WTC11 (cell line): ENCODE measurements at regions not wholly inside any gene's neighbourhood (a gene's known extent, or its start where the extent isn't known, plus 50 kb on each side); places are given as distances from the start of the nearest gene placed in this dataset.

Experiments
- ATAC-seq: fragments of 200-7000 bp; cut with Tn5 transposase; 2 replicates; pipeline ENCODE4 v1.10.0; 2021; ENCODE audit warnings: mild to moderate bottlenecking, moderate library complexity
- CTCF ChIA-PET: fragments of 300-600 bp; sonication (Branson Sonifier 250); formaldehyde crosslinking; loops from one replicate; lab custom pipeline; 2021; ENCODE audit warnings: antibody characterized with exemption; lab: Charles Lee
- POLR2A ChIA-PET: fragments of 350-600 bp; sonication (Branson Sonifier 250); formaldehyde crosslinking; loops from one replicate; lab custom pipeline; 2021; ENCODE audit warnings: antibody characterized with exemption; lab: Charles Lee
- DNase-seq: peaks from one replicate; pipeline ENCODE4 v3.0.0; 2021; ENCODE audit warnings: low spot score
- H3K27ac Mint-ChIP-seq: 2 replicates; pipeline ENCODE4 v1.8.0; 2021; ENCODE audit warnings: mixed read lengths
- H3K27me3 Mint-ChIP-seq: 2 replicates; pipeline ENCODE4 v1.8.0; 2021; ENCODE audit warnings: low read depth, mild to moderate bottlenecking, moderate library complexity, mixed read lengths
- H3K36me3 Mint-ChIP-seq: 2 replicates; pipeline ENCODE4 v1.8.0; 2021; ENCODE audit warnings: mixed read lengths
- H3K4me1 Mint-ChIP-seq: 2 replicates; pipeline ENCODE4 v1.8.0; 2022; ENCODE audit warnings: mixed read lengths
- H3K4me3 Mint-ChIP-seq: 2 replicates; pipeline ENCODE4 v1.8.0; 2021; ENCODE audit warnings: mild to moderate bottlenecking, moderate library complexity, mixed read lengths
- H3K9me3 Mint-ChIP-seq: 2 replicates; pipeline ENCODE4 v1.8.0; 2021; ENCODE audit warnings: mixed read lengths
- ARID4B ChIP-seq: sonication (generic); formaldehyde crosslinking; IDR thresholded peaks from 2 replicates; pipeline ENCODE4 v1.8.0; 2023; ENCODE audit warnings: missing genetic modification reagents, mild to moderate bottlenecking, borderline replicate concordance
- CREM ChIP-seq: sonication (generic); formaldehyde crosslinking; IDR thresholded peaks from 2 replicates; pipeline ENCODE4 v1.8.1; 2022; ENCODE audit warnings: mild to moderate bottlenecking, missing genetic modification reagents, moderate library complexity
- ESRRA ChIP-seq: sonication (generic); formaldehyde crosslinking; IDR thresholded peaks from 2 replicates; pipeline ENCODE4 v1.8.1; 2022; ENCODE audit warnings: mild to moderate bottlenecking, missing genetic modification reagents, borderline replicate concordance
- FOXJ3 ChIP-seq: sonication (generic); formaldehyde crosslinking; IDR thresholded peaks from 2 replicates; pipeline ENCODE4 v1.9.0; 2021; ENCODE audit warnings: missing genetic modification reagents, mild to moderate bottlenecking, borderline replicate concordance
- FOXK1 ChIP-seq: sonication (generic); formaldehyde crosslinking; IDR thresholded peaks from 2 replicates; pipeline ENCODE4 v1.8.0; 2022; ENCODE audit warnings: mild to moderate bottlenecking, moderate library complexity, missing genetic modification reagents
- JAZF1 ChIP-seq: fragments of 250-450 bp; sonication (Bioruptor Pico); IDR thresholded peaks from 2 replicates; pipeline ENCODE4 v1.9.0; 2021; ENCODE audit warnings: moderate library complexity, mild to moderate bottlenecking, inconsistent platforms
- NFYB ChIP-seq: sonication (generic); formaldehyde crosslinking; conservative IDR thresholded peaks from 2 replicates; pipeline ENCODE4 v1.8.0; 2022; ENCODE audit warnings: low read depth, missing genetic modification reagents
- RELA ChIP-seq: sonication (generic); formaldehyde crosslinking; IDR thresholded peaks from 2 replicates; pipeline ENCODE4 v1.8.1; 2022; ENCODE audit warnings: missing genetic modification reagents, mild to moderate bottlenecking, borderline replicate concordance
- SMAD4 ChIP-seq: sonication (generic); formaldehyde crosslinking; IDR thresholded peaks from 2 replicates; pipeline ENCODE4 v1.8.0; 2022; ENCODE audit warnings: mild to moderate bottlenecking, missing genetic modification reagents
- TEAD1 ChIP-seq: sonication (generic); formaldehyde crosslinking; IDR thresholded peaks from 2 replicates; pipeline ENCODE4 v1.8.0; 2022; ENCODE audit warnings: mild to moderate bottlenecking, missing genetic modification reagents
- USF2 ChIP-seq: sonication (generic); formaldehyde crosslinking; IDR thresholded peaks from 2 replicates; pipeline ENCODE4 v1.8.1; 2023; ENCODE audit warnings: mild to moderate bottlenecking, missing genetic modification reagents, moderate library complexity
- ZNF121 ChIP-seq: sonication (generic); formaldehyde crosslinking; IDR thresholded peaks from 2 replicates; pipeline ENCODE4 v1.8.0; 2023; ENCODE audit warnings: missing genetic modification reagents
- ZNF671 ChIP-seq: fragments of 250-450 bp; sonication (Bioruptor Pico); IDR thresholded peaks from 2 replicates; pipeline ENCODE4 v1.8.0; 2021; ENCODE audit warnings: mild to moderate bottlenecking
- ZSCAN18 ChIP-seq: fragments of 250-450 bp; sonication (Bioruptor Pico); IDR thresholded peaks from 2 replicates; pipeline ENCODE4 v2.1.2; 2022; ENCODE audit warnings: mild to moderate bottlenecking, moderate library complexity
- TF ChIP-seq, protein P1 (sequence below): sonication (generic); formaldehyde crosslinking; IDR thresholded peaks from 2 replicates; pipeline ENCODE4 v1.8.1; 2022; ENCODE audit warnings: low read depth, missing genetic modification reagents, borderline replicate concordance
- TF ChIP-seq, protein P2 (sequence below): sonication (generic); formaldehyde crosslinking; IDR thresholded peaks from 2 replicates; pipeline ENCODE4 v1.8.0; 2022; ENCODE audit warnings: mild to moderate bottlenecking, missing genetic modification reagents
- TF ChIP-seq, protein P3 (sequence below): sonication (generic); formaldehyde crosslinking; IDR thresholded peaks from 2 replicates; pipeline ENCODE4 v1.8.1; 2023; ENCODE audit warnings: mild to moderate bottlenecking, missing genetic modification reagents, moderate library complexity
- TF ChIP-seq, protein P4 (sequence below): sonication (generic); formaldehyde crosslinking; IDR thresholded peaks from 2 replicates; pipeline ENCODE4 v1.8.1; 2022; ENCODE audit warnings: missing genetic modification reagents, borderline replicate concordance
- TF ChIP-seq, protein P5 (sequence below): sonication (generic); formaldehyde crosslinking; IDR thresholded peaks from 2 replicates; pipeline ENCODE4 v1.8.0; 2022; ENCODE audit warnings: mild to moderate bottlenecking, missing genetic modification reagents
- TF ChIP-seq, protein P6 (sequence below): sonication (generic); formaldehyde crosslinking; IDR thresholded peaks from 2 replicates; pipeline ENCODE4 v1.8.1; 2023; ENCODE audit warnings: mild to moderate bottlenecking, missing genetic modification reagents

DNA sequence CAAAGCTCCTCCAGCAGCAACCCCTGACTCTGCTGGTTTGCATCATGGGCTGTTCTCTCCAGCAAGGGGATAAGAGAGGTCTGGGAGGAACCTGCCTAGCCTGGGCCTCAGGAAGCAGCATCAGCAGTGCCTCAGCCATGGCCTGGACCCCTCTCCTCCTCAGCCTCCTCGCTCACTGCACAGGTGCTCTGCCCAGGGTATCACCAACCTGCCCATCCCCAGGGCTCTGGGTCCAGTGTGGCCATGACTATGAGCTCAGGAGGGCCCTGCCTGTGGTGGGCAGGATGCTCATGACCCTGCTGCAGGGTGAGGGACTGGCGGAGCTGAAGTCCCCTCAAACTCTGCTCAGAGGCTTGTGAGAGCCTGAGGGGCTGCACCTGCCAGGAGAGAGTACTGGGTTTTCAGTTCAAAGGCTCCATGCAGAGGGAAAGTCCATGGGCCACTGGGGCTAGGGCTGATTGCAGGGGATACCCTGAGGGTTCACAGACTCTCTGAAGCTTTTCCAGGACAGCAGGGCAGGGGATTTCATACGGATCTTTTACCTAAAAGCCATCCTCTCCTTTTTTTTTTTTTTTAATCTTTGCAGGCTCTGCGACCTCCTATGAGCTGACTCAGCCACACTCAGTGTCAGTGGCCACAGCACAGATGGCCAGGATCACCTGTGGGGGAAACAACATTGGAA lies 115.8 kb upstream of the IGLL5 start:
- Mint-ChIP-seq H3K9me3 (no peaks in the 10 kb centered on the region), H3K36me3 (no peaks in the 10 kb centered on the region), H3K4me3 (no peak overlapping the region), H3K4me1 (no peaks in the 10 kb centered on the region), H3K27me3 (peaks cover 99% of the 10 kb centered on the region), H3K27ac (no peak overlapping the region)
- no peak for DNase-seq
- ATAC-seq: no peak
- ChIA-PET POLR2A (interaction anchor here (0.7 kb wide), 1 partner anchor 86 kb away, joined by 4 read pairs; no protein-coding TSS in a partner anchor), CTCF (interaction anchor here (0.6 to 5.7 kb wide), 9 partner anchors 15 to 595 kb away, joined by 3 to 125 read pairs (median 17); no protein-coding TSS in a partner anchor)
- TF ChIP-seq, protein P1, sequence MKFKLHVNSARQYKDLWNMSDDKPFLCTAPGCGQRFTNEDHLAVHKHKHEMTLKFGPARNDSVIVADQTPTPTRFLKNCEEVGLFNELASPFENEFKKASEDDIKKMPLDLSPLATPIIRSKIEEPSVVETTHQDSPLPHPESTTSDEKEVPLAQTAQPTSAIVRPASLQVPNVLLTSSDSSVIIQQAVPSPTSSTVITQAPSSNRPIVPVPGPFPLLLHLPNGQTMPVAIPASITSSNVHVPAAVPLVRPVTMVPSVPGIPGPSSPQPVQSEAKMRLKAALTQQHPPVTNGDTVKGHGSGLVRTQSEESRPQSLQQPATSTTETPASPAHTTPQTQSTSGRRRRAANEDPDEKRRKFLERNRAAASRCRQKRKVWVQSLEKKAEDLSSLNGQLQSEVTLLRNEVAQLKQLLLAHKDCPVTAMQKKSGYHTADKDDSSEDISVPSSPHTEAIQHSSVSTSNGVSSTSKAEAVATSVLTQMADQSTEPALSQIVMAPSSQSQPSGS: no peak
- no peak for TF ChIP-seq JAZF1 (CRISPR knock-in tag)
- TF ChIP-seq, protein P2, sequence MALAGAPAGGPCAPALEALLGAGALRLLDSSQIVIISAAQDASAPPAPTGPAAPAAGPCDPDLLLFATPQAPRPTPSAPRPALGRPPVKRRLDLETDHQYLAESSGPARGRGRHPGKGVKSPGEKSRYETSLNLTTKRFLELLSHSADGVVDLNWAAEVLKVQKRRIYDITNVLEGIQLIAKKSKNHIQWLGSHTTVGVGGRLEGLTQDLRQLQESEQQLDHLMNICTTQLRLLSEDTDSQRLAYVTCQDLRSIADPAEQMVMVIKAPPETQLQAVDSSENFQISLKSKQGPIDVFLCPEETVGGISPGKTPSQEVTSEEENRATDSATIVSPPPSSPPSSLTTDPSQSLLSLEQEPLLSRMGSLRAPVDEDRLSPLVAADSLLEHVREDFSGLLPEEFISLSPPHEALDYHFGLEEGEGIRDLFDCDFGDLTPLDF (CRISPR knock-in tag): no peak
- TF ChIP-seq ARID4B: no peak
- TF ChIP-seq, protein P3, sequence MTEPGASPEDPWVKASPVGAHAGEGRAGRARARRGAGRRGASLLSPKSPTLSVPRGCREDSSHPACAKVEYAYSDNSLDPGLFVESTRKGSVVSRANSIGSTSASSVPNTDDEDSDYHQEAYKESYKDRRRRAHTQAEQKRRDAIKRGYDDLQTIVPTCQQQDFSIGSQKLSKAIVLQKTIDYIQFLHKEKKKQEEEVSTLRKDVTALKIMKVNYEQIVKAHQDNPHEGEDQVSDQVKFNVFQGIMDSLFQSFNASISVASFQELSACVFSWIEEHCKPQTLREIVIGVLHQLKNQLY: no peak
- TF ChIP-seq FOXJ3 (CRISPR knock-in tag): no peak
- TF ChIP-seq, protein P4, sequence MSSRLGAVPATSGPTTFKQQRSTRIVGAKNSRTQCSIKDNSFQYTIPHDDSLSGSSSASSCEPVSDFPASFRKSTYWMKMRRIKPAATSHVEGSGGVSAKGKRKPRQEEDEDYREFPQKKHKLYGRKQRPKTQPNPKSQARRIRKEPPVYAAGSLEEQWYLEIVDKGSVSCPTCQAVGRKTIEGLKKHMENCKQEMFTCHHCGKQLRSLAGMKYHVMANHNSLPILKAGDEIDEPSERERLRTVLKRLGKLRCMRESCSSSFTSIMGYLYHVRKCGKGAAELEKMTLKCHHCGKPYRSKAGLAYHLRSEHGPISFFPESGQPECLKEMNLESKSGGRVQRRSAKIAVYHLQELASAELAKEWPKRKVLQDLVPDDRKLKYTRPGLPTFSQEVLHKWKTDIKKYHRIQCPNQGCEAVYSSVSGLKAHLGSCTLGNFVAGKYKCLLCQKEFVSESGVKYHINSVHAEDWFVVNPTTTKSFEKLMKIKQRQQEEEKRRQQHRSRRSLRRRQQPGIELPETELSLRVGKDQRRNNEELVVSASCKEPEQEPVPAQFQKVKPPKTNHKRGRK (CRISPR knock-in tag): no peak
- TF ChIP-seq FOXK1 (CRISPR knock-in tag): no peak
- no peak for TF ChIP-seq RELA (CRISPR knock-in tag)
- TF ChIP-seq ZNF671: no peak
- TF ChIP-seq NFYB (CRISPR knock-in tag): no peak
- no peak for TF ChIP-seq SMAD4
- no peak for TF ChIP-seq ZSCAN18 (CRISPR knock-in tag)

GRCh38 chr22:22772396-22772795 lies 115.2 kb upstream of the IGLL5 start:
- DNase-seq: no peak
- POLR2A ChIA-PET: no interaction called here
- Mint-ChIP-seq H3K27ac (no peak overlapping the region), H3K27me3 (peaks cover 99% of the 10 kb centered on the region), H3K36me3 (no peaks in the 10 kb centered on the region), H3K4me3 (no peak overlapping the region), H3K4me1 (no peaks in the 10 kb centered on the region), H3K9me3 (no peaks in the 10 kb centered on the region)
- CTCF ChIA-PET: interaction anchor here (0.6 to 5.7 kb wide), 8 partner anchors 14 to 596 kb away, joined by 3 to 125 read pairs (median 13); no protein-coding TSS in a partner anchor
- ATAC-seq: peak; percentile 42
- TF ChIP-seq CREM (CRISPR knock-in tag) (no peak), TEAD1 (CRISPR knock-in tag) (no peak), ESRRA (no peak), USF2 (no peak), ZNF121 (CRISPR knock-in tag) (no peak)
- TF ChIP-seq, protein P5, sequence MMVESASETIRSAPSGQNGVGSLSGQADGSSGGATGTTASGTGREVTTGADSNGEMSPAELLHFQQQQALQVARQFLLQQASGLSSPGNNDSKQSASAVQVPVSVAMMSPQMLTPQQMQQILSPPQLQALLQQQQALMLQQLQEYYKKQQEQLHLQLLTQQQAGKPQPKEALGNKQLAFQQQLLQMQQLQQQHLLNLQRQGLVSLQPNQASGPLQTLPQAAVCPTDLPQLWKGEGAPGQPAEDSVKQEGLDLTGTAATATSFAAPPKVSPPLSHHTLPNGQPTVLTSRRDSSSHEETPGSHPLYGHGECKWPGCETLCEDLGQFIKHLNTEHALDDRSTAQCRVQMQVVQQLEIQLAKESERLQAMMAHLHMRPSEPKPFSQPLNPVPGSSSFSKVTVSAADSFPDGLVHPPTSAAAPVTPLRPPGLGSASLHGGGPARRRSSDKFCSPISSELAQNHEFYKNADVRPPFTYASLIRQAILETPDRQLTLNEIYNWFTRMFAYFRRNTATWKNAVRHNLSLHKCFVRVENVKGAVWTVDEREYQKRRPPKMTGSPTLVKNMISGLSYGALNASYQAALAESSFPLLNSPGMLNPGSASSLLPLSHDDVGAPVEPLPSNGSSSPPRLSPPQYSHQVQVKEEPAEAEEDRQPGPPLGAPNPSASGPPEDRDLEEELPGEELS (CRISPR knock-in tag): no peak
- TF ChIP-seq, protein P6, sequence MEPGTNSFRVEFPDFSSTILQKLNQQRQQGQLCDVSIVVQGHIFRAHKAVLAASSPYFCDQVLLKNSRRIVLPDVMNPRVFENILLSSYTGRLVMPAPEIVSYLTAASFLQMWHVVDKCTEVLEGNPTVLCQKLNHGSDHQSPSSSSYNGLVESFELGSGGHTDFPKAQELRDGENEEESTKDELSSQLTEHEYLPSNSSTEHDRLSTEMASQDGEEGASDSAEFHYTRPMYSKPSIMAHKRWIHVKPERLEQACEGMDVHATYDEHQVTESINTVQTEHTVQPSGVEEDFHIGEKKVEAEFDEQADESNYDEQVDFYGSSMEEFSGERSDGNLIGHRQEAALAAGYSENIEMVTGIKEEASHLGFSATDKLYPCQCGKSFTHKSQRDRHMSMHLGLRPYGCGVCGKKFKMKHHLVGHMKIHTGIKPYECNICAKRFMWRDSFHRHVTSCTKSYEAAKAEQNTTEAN (CRISPR knock-in tag): no peak
